Hepatocyte (in vitro differentiated cells): ENCODE measurements at regions not wholly inside any gene's neighbourhood (a gene's known extent, or its start where the extent isn't known, plus 50 kb on each side); places are given as distances from the start of the nearest gene placed in this dataset.

ENCODE experiments used
- DNase-seq: peaks from one replicate; pipeline ENCODE4 v3.0.0-alpha.2; 2016; ENCODE audit warnings: low spot score
- H2AFZ ChIP-seq: fragments of 200-600 bp; sonication (generic); 2 replicates; pipeline ENCODE4 v1.6.0; 2016; ENCODE audit warnings: antibody characterized with exemption, mild to moderate bottlenecking
- H3K27ac ChIP-seq: fragments of 200-600 bp; sonication (generic); 2 replicates; pipeline ENCODE4 v1.5.1; 2016; ENCODE audit warnings: mild to moderate bottlenecking
- H3K27me3 ChIP-seq: fragments of 200-600 bp; sonication (generic); 2 replicates; pipeline ENCODE4 v1.6.1; 2016
- H3K36me3 ChIP-seq: fragments of 200-600 bp; sonication (generic); replicated peaks from 2 replicates; pipeline ENCODE4 v1.5.1; 2016; ENCODE audit warnings: low read depth; ENCODE audit not compliant: insufficient read depth
- H3K4me1 ChIP-seq: fragments of 200-600 bp; sonication (generic); 2 replicates; pipeline ENCODE4 v1.5.1; 2016; ENCODE audit warnings: mild to moderate bottlenecking, moderate library complexity; ENCODE audit not compliant: insufficient read depth
- H3K4me2 ChIP-seq: fragments of 200-600 bp; sonication (generic); 2 replicates; pipeline ENCODE4 v1.6.0; 2016
- H3K4me3 ChIP-seq: fragments of 200-600 bp; sonication (generic); 2 replicates; pipeline ENCODE4 v1.5.1; 2016; ENCODE audit warnings: mild to moderate bottlenecking
- H3K79me2 ChIP-seq: fragments of 200-600 bp; sonication (generic); 2 replicates; pipeline ENCODE4 v1.6.0; 2017; ENCODE audit warnings: mild to moderate bottlenecking
- H3K9me2 ChIP-seq: fragments of 200-600 bp; sonication (generic); replicated peaks from 2 replicates; pipeline ENCODE4 v1.6.0; 2017; ENCODE audit warnings: mild to moderate bottlenecking; ENCODE audit not compliant: insufficient read depth
- H3K9me3 ChIP-seq: fragments of 200-600 bp; sonication (generic); 2 replicates; pipeline ENCODE4 v1.5.1; 2016; ENCODE audit warnings: low read depth, mild to moderate bottlenecking
- H4K20me1 ChIP-seq: fragments of 200-600 bp; sonication (generic); 2 replicates; pipeline ENCODE4 v1.6.0; 2016; ENCODE audit warnings: mild to moderate bottlenecking; ENCODE audit not compliant: insufficient read depth, poor library complexity, severe bottlenecking
- EZH2 ChIP-seq: fragments of 200-600 bp; sonication (generic); IDR thresholded peaks from 2 replicates; pipeline ENCODE4 v1.6.1; 2016; ENCODE audit warnings: antibody characterized with exemption, mild to moderate bottlenecking, borderline replicate concordance
- EZH2phosphoT487 ChIP-seq: fragments of 200-600 bp; sonication (generic); IDR thresholded peaks from one replicate; pipeline ENCODE4 v1.6.1; 2018; ENCODE audit warnings: antibody characterized with exemption, mild to moderate bottlenecking, low read depth, moderate library complexity; ENCODE audit not compliant: unreplicated experiment, severe bottlenecking
- WGBS: methylation state at CpG from one replicate; pipeline ENCODE4 v1.1.6; 2016; ENCODE audit warnings: low lambda C conversion rate; ENCODE audit errors: missing lambda C conversion rate; 5-methylcytosine and 5-hydroxymethylcytosine counted together
- TF ChIP-seq, protein P1 (sequence below): fragments of 200-600 bp; sonication (generic); IDR thresholded peaks from 2 replicates; pipeline ENCODE4 v1.5.1; 2016; ENCODE audit warnings: antibody characterized with exemption, mild to moderate bottlenecking; ENCODE audit not compliant: poor library complexity

DNA sequence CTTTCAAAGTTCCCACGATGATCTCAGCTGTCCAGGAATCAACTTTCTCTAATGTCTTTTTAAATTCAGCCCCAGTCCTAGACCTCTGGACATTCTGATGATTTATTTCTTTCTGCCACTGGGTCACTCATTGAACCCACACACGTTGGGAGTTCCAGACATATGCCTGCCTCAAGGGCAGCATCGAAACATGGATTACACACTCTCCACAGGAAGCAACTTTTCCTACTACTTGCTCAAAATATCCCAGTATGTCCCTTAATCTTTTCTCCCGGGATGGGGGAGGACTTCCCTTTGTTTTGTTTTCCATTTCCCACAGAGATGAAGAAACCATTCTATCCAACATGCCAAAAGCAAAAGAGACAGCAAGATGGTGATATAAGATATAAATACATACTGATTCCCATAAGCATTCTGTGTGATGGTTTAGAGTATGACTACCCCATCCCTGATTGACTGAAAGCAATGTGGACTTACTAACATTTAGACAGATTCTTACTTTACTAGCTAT lies 79.8 kb upstream of the PPARGC1A start:
- Histone ChIP-seq H3K4me2 (no peak overlapping the region), H3K27ac (no peak overlapping the region), H3K27me3 (no peaks in the 10 kb centered on the region), H2AFZ (no peak overlapping the region), H3K9me3 (no peaks in the 10 kb centered on the region), H4K20me1 (no peaks in the 10 kb centered on the region), H3K36me3 (no peaks in the 10 kb centered on the region), H3K4me1 (peaks cover 4% of the 10 kb centered on the region), H3K9me2 (no peaks in the 10 kb centered on the region), H3K4me3 (no peak overlapping the region), H3K79me2 (no peaks in the 10 kb centered on the region)
- TF ChIP-seq EZH2phosphoT487 = no peak
- TF ChIP-seq, protein P1, sequence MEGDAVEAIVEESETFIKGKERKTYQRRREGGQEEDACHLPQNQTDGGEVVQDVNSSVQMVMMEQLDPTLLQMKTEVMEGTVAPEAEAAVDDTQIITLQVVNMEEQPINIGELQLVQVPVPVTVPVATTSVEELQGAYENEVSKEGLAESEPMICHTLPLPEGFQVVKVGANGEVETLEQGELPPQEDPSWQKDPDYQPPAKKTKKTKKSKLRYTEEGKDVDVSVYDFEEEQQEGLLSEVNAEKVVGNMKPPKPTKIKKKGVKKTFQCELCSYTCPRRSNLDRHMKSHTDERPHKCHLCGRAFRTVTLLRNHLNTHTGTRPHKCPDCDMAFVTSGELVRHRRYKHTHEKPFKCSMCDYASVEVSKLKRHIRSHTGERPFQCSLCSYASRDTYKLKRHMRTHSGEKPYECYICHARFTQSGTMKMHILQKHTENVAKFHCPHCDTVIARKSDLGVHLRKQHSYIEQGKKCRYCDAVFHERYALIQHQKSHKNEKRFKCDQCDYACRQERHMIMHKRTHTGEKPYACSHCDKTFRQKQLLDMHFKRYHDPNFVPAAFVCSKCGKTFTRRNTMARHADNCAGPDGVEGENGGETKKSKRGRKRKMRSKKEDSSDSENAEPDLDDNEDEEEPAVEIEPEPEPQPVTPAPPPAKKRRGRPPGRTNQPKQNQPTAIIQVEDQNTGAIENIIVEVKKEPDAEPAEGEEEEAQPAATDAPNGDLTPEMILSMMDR = no peak
- TF ChIP-seq EZH2 = no peak
- 61% methylated on average over 4 of the region's 4 CpGs for WGBS
- DNase-seq = no peak

DNA sequence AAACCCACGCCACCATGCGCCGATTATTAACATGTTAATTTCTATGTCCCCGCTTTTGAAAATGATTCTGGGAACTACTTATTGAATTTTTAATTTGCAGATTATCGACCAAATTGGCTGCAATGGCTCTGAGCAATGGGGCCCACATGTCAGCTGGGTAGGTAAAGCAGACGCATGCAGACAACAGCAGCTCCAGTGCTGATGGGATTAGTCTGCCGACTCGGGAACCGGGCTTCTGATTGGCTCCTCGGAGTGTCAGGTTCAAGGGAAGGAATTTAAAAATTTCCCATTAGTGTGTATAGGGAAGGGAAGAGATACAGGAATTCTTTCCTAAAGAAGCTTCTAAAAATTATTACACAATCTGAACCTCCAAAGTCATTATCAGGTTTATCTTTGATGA lies 77.4 kb upstream of the PPARGC1A start:
- no peaks in the 10 kb centered on the region for H3K9me3 ChIP-seq
- no peak overlapping the region for H2AFZ ChIP-seq
- 84% methylated on average over 10 of the region's 10 CpGs for WGBS

DNA sequence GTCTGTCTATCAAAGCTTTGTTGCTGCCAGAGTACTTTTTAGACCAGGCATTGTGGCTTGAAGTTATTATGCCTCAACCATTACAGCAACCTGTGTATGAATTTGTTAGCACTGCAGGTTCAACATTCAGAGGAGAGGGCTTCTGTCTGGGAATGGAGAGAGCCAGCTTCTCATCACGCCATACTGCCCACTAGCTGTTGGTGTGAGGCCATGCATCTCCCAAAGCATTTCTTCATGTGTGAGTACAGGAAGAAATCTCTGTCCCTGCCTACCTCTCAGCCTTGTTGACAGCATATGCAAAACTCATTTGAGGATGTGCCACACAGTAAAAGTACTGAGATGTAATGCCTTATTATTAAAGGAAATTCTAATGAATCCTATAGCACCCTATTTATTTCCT lies 76.9 kb upstream of the PPARGC1A start:
- no peaks in the 10 kb centered on the region for H3K36me3 ChIP-seq

More for the DNA sequence above, 77.4 kb upstream of the PPARGC1A start:
- H3K4me2 ChIP-seq = no peak overlapping the region
- H3K27me3 ChIP-seq = no peaks in the 10 kb centered on the region
- TF ChIP-seq EZH2phosphoT487 (no peak), EZH2 (no peak)
- TF ChIP-seq, protein P1 = no peak
- H3K4me1 ChIP-seq = peaks cover 4% of the 10 kb centered on the region
- no peaks in the 10 kb centered on the region for H3K36me3 ChIP-seq
- H3K4me3 ChIP-seq = no peak overlapping the region
- H3K79me2 ChIP-seq = no peaks in the 10 kb centered on the region
- H3K27ac ChIP-seq = no peak overlapping the region
- no peak for DNase-seq
- H3K9me2 ChIP-seq = no peaks in the 10 kb centered on the region
- H4K20me1 ChIP-seq = no peaks in the 10 kb centered on the region

More for the DNA sequence above, 76.9 kb upstream of the PPARGC1A start:
- Histone ChIP-seq H4K20me1 (no peaks in the 10 kb centered on the region), H3K9me3 (no peaks in the 10 kb centered on the region), H3K79me2 (no peaks in the 10 kb centered on the region), H3K27me3 (no peaks in the 10 kb centered on the region), H3K4me1 (peaks cover 4% of the 10 kb centered on the region), H3K27ac (no peak overlapping the region), H3K9me2 (no peaks in the 10 kb centered on the region), H3K4me3 (no peak overlapping the region), H2AFZ (no peak overlapping the region), H3K4me2 (no peak overlapping the region)
- DNase-seq = no peak
- 83% methylated on average over 1 of the region's 1 CpG for WGBS
- TF ChIP-seq, protein P1 = peak; percentile 11
- no peak for TF ChIP-seq EZH2
